ENCODE measurements at regions not wholly inside any gene's neighbourhood (a gene's known extent, or its start where the extent isn't known, plus 50 kb on each side); places are given as distances from the start of the nearest gene placed in this dataset.

DNA sequence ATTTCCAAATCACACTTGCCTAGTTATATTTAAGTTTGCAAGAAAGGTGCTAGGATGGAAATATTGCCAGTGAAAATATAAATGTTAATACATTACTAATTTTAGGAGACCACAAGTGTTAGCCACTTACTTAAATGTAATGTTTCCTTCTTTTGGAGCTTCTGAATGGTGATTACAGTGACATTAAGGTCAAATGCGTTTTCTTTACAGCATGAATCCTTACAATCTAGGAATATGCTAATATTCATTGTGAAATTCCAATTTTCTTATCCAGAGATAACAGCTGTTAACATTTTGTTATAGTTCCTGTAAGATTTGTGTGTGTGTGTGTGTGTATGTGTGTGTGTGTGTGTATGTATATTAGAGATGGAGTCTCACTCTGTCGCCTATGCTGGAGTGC is 70.2 kb upstream of the NUDT6 start:
- TF ChIP-seq, protein P1, sequence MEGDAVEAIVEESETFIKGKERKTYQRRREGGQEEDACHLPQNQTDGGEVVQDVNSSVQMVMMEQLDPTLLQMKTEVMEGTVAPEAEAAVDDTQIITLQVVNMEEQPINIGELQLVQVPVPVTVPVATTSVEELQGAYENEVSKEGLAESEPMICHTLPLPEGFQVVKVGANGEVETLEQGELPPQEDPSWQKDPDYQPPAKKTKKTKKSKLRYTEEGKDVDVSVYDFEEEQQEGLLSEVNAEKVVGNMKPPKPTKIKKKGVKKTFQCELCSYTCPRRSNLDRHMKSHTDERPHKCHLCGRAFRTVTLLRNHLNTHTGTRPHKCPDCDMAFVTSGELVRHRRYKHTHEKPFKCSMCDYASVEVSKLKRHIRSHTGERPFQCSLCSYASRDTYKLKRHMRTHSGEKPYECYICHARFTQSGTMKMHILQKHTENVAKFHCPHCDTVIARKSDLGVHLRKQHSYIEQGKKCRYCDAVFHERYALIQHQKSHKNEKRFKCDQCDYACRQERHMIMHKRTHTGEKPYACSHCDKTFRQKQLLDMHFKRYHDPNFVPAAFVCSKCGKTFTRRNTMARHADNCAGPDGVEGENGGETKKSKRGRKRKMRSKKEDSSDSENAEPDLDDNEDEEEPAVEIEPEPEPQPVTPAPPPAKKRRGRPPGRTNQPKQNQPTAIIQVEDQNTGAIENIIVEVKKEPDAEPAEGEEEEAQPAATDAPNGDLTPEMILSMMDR (IDR thresholded peaks at IDR 0.05; ENCODE audit: insufficient read depth, low read depth, low read length), result no peak
- no peak for TF ChIP-seq EZH2 (IDR thresholded peaks at IDR 0.05; ENCODE audit: insufficient read depth, low read length)

Data from astrocyte (in vitro differentiated cells and primary cell).